ENCODE measurements at regions not wholly inside any gene's neighbourhood (a gene's known extent, or its start where the extent isn't known, plus 50 kb on each side); places are given as distances from the start of the nearest gene placed in this dataset.

DNA sequence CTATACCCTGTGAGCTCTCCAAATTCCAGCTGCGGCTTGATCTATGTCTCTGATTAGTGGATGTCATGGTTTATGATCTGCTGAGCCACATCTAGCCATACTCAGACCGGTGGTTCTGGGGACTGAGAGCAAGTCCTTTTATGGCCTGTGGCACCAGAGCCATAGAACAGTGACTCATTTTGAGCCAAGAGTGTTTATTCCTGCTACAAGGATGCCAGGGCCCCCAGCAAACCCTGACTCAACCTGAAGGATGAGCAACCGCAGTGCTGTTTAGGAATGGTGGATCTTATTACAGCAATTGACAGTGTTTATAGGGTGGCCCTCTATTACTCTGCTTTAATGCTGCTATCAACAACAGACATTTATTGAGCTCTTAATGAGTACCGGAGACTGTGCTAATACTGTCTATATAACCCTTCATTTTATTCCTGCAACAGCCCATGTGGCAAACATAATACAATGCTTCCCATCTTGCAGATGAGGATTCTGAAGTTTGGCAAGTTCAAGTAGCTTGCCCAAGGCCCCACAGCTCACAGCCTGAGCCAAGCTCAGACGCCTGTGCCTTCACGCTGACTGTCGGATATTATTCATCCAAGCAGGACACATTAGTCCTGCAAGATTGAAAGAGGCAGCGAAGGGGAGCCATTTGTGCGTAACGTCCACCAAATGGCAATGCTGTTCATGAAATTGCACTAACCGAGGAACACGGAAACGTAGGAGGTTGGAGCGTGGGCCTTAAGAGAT, 273.6 kb upstream of the PWP1 start:
- TF ChIP-seq, protein P1, sequence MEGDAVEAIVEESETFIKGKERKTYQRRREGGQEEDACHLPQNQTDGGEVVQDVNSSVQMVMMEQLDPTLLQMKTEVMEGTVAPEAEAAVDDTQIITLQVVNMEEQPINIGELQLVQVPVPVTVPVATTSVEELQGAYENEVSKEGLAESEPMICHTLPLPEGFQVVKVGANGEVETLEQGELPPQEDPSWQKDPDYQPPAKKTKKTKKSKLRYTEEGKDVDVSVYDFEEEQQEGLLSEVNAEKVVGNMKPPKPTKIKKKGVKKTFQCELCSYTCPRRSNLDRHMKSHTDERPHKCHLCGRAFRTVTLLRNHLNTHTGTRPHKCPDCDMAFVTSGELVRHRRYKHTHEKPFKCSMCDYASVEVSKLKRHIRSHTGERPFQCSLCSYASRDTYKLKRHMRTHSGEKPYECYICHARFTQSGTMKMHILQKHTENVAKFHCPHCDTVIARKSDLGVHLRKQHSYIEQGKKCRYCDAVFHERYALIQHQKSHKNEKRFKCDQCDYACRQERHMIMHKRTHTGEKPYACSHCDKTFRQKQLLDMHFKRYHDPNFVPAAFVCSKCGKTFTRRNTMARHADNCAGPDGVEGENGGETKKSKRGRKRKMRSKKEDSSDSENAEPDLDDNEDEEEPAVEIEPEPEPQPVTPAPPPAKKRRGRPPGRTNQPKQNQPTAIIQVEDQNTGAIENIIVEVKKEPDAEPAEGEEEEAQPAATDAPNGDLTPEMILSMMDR (IDR thresholded peaks at IDR 0.05) = no peak
- TF ChIP-seq POLR2A (IDR thresholded peaks at IDR 0.05) = no peak
